IMR-90 (cell line): ENCODE measurements at regions not wholly inside any gene's neighbourhood (a gene's known extent, or its start where the extent isn't known, plus 50 kb on each side); places are given as distances from the start of the nearest gene placed in this dataset.

ENCODE experiments used
- ATAC-seq: fragments of 200-7000 bp; cut with Tn5 transposase; 2 replicates; pipeline ENCODE4 v1.9.1; 2020; ENCODE audit warnings: low read depth, mild to moderate bottlenecking, moderate library complexity
- BruUV-seq: library from RNA; stranded (reverse); fragments of 400-500 nt; replicated peaks from 2 replicates; lab custom pipeline; 2021; lab: Mats Ljungman, UMichigan
- CTCF ChIA-PET: fragments of 300-600 bp; formaldehyde crosslinking; extraction: SDS; loops from one replicate; lab custom pipeline; 2021; ENCODE audit warnings: antibody characterized with exemption; lab: Yijun Ruan, JAX
- POLR2A ChIA-PET: fragments of 300-600 bp; sonication (Branson Sonifier 250); formaldehyde crosslinking; loops from one replicate; lab custom pipeline; 2022; ENCODE audit warnings: antibody characterized with exemption; ENCODE audit not compliant: unreplicated experiment; lab: Charles Lee
- DNase-seq: peaks from one replicate; pipeline ENCODE4 v3.0.0; 2013
- H2AFZ ChIP-seq: replicated peaks from 2 replicates; pipeline ENCODE3; 2013; ENCODE audit warnings: low read length, mild to moderate bottlenecking; ENCODE audit not compliant: poor library complexity
- H2AK5ac ChIP-seq: 2 replicates; pipeline ENCODE4 v1.6.1; 2013; ENCODE audit warnings: low read depth, low read length, inconsistent platforms
- H2AK9ac ChIP-seq: replicated peaks from 2 replicates; pipeline ENCODE3; 2013; ENCODE audit warnings: mild to moderate bottlenecking, low read depth, low read length, moderate library complexity; ENCODE audit not compliant: poor library complexity
- H2BK120ac ChIP-seq: 2 replicates; pipeline ENCODE4 v1.6.1; 2013; ENCODE audit warnings: low read depth, low read length, inconsistent platforms
- H2BK15ac ChIP-seq: 3 replicates; pipeline ENCODE4 v1.6.1; 2013; ENCODE audit warnings: low read depth, low read length, inconsistent platforms
- H2BK20ac ChIP-seq: 2 replicates; pipeline ENCODE4 v1.6.1; 2013; ENCODE audit warnings: low read depth, mild to moderate bottlenecking, inconsistent platforms, low read length, moderate library complexity
- H2BK5ac ChIP-seq: 2 replicates; pipeline ENCODE4 v1.6.1; 2013; ENCODE audit warnings: mild to moderate bottlenecking, low read depth, low read length, inconsistent platforms; ENCODE audit not compliant: poor library complexity, severe bottlenecking
- H3K14ac ChIP-seq: replicated peaks from 2 replicates; pipeline ENCODE4 v1.6.1; 2013; ENCODE audit warnings: low read depth, low read length, inconsistent platforms
- H3K18ac ChIP-seq: 2 replicates; pipeline ENCODE4 v1.6.1; 2013; ENCODE audit warnings: low read depth, low read length, control low read depth
- H3K23ac ChIP-seq: 2 replicates; pipeline ENCODE4 v1.6.1; 2013; ENCODE audit warnings: low read depth, low read length, inconsistent platforms
- H3K27ac ChIP-seq: 2 replicates; pipeline ENCODE4 v1.5.1; 2013; ENCODE audit warnings: mild to moderate bottlenecking, control low read depth, low read length; ENCODE audit not compliant: insufficient read depth
- H3K27me3 ChIP-seq: 2 replicates; pipeline ENCODE4 v1.6.1; 2013; ENCODE audit warnings: low read length; ENCODE audit not compliant: control insufficient read depth, insufficient read depth
- H3K36me3 ChIP-seq: 2 replicates; pipeline ENCODE4 v1.6.1; 2013; ENCODE audit warnings: low read length, mixed read lengths; ENCODE audit not compliant: control insufficient read depth, insufficient read depth
- H3K4ac ChIP-seq: 2 replicates; pipeline ENCODE4 v1.6.1; 2013; ENCODE audit warnings: low read depth, low read length, inconsistent platforms
- H3K4me1 ChIP-seq: 2 replicates; pipeline ENCODE4 v1.6.1; 2013; ENCODE audit warnings: low read length, mixed read lengths; ENCODE audit not compliant: control insufficient read depth, insufficient read depth
- H3K4me2 ChIP-seq: 2 replicates; pipeline ENCODE4 v1.6.1; 2013; ENCODE audit warnings: low read depth, mild to moderate bottlenecking, control low read depth, low read length, moderate library complexity
- H3K4me3 ChIP-seq: 2 replicates; pipeline ENCODE4 v1.5.1; 2013; ENCODE audit warnings: low read depth, mild to moderate bottlenecking, control low read depth, low read length, moderate library complexity; ENCODE audit not compliant: insufficient read depth
- H3K56ac ChIP-seq: 2 replicates; pipeline ENCODE4 v1.6.1; 2013; ENCODE audit warnings: low read length, inconsistent platforms; ENCODE audit not compliant: insufficient read depth; ENCODE audit errors: extremely low read depth
- H3K79me1 ChIP-seq, 2 experiments: 2 replicates each; pipeline ENCODE4 v1.6.1; 2013; ENCODE audit warnings: low read length in 2 of 2, inconsistent platforms in 1 of 2, low read depth in 1 of 2
- H3K9ac ChIP-seq: 2 replicates; pipeline ENCODE4 v1.6.1; 2013; ENCODE audit warnings: low read depth, low read length, control low read depth
- H3K9me1 ChIP-seq: 2 replicates; pipeline ENCODE4 v1.6.1; 2013; ENCODE audit warnings: low read length, inconsistent platforms; ENCODE audit not compliant: insufficient read depth
- H3K9me3 ChIP-seq: 2 replicates; pipeline ENCODE4 v1.6.1; 2013; ENCODE audit warnings: low read length; ENCODE audit not compliant: control insufficient read depth, insufficient read depth
- H4K20me1 ChIP-seq: 2 replicates; pipeline ENCODE4 v1.6.1; 2013; ENCODE audit warnings: low read length, inconsistent platforms; ENCODE audit not compliant: insufficient read depth
- H4K5ac ChIP-seq: 2 replicates; pipeline ENCODE4 v1.6.1; 2013; ENCODE audit warnings: mild to moderate bottlenecking, low read depth, low read length, control low read depth
- H4K8ac ChIP-seq, 2 experiments: 2 replicates each; pipeline ENCODE4 v1.6.1; 2013; ENCODE audit warnings: low read depth in 2 of 2, low read length in 2 of 2, control low read depth in 1 of 2, inconsistent platforms in 1 of 2
- H4K91ac ChIP-seq: 2 replicates; pipeline ENCODE4 v1.6.1; 2013; ENCODE audit warnings: low read depth, low read length, inconsistent platforms; ENCODE audit not compliant: insufficient read depth
- CHD1 ChIP-seq: IDR thresholded peaks from 2 replicates; pipeline ENCODE4 v1.6.1; 2012; ENCODE audit warnings: low read depth, low read length, improper control_type of control experiment
- MAFK ChIP-seq: IDR thresholded peaks from 2 replicates; pipeline ENCODE4 v1.6.1; 2012; ENCODE audit warnings: low read depth, low read length, improper control_type of control experiment
- MXI1 ChIP-seq: IDR thresholded peaks from 2 replicates; pipeline ENCODE4 v1.6.1; 2012; ENCODE audit warnings: low read depth, mild to moderate bottlenecking, low read length, moderate library complexity, borderline replicate concordance
- RFX5 ChIP-seq: IDR thresholded peaks from 2 replicates; pipeline ENCODE4 v1.8.0; 2012; ENCODE audit warnings: low read depth, mild to moderate bottlenecking, low read length, moderate library complexity
- SMC3 ChIP-seq: fragments of 150-350 bp; IDR thresholded peaks from 2 replicates; pipeline ENCODE4 v1.6.1; 2016; ENCODE audit warnings: low read depth, mild to moderate bottlenecking, antibody characterized with exemption, low read length, moderate library complexity
- WGBS, 2 experiments: methylation state at CpG; one replicate each; pipeline versions ENCODE4 v1.1.5 to v1.1.7; 2013; ENCODE audit warnings: missing lambda C conversion rate in 2 of 2; ENCODE audit not compliant: insufficient read length in 1 of 2; ENCODE audit errors: extremely low coverage in 2 of 2; 5-methylcytosine and 5-hydroxymethylcytosine counted together
- dilution Hi-C: fragments of 300-500 bp; cut with HindIII; formaldehyde crosslinking; loops from one replicate; pipeline ENCODE4 v1.14.3; 2018; ENCODE audit warnings: low sequenced_read_pairs; ENCODE audit not compliant: unreplicated experiment
- in situ Hi-C: fragments of 300-500 bp; cut with MboI; formaldehyde crosslinking; loops from 3 replicates; pipeline ENCODE4 v1.14.3; 2019; ENCODE audit warnings: low sequenced_read_pairs, inconsistent platforms, mixed read lengths
- intact Hi-C: fragments of 100-400 bp; cut with micrococcal nuclease; formaldehyde crosslinking; loops from 2 replicates; pipeline ENCODE4 v1.10.0; 2022
- TF ChIP-seq, protein P1 (sequence below): conservative IDR thresholded peaks from 2 replicates; pipeline ENCODE4 v1.5.1; 2012; ENCODE audit warnings: mild to moderate bottlenecking, low read depth, low read length, improper control_type of control experiment

DNA sequence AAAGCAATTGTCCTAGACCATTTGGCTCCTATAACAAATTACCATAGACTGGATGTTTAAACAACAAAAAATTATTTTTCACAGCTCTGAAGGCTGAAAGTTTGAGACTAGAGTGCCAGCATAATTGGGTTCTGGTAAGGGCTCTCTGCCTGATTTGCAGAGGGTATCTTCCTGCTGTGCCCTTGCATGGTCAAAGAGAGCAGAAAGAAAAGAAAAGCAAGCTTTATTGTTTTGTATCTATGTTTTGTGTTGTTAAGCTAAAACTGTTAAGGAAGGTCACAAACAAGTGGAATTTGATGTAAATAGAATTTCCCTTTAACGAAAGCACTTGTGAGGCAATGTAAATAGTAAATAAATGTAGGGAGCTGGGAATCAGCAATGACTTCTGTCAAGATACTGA lies 1031.0 kb upstream of the ATXN7L3B start:
- dilution Hi-C loops = no loop called here
- Histone ChIP-seq H3K4me3 (no peak overlapping the region), H3K27me3 (no peaks in the 10 kb centered on the region), H2BK120ac (no peak overlapping the region), H3K4ac (no peak overlapping the region), H3K27ac (no peak overlapping the region), H3K9me1 (no peaks in the 10 kb centered on the region), H2BK5ac (no peak overlapping the region), H2AFZ (no peak overlapping the region), H3K79me1 (no peaks in the 10 kb centered on the region), H3K23ac (no peak overlapping the region), H2AK5ac (no peak overlapping the region), H3K18ac (no peak overlapping the region), H4K91ac (no peak overlapping the region), H4K8ac (no peak overlapping the region), H3K14ac (no peak overlapping the region), H2BK20ac (no peak overlapping the region), H3K56ac (no peak overlapping the region), H4K5ac (no peak overlapping the region), H4K20me1 (no peaks in the 10 kb centered on the region), H3K4me1 (no peaks in the 10 kb centered on the region), H2BK15ac (no peak overlapping the region), H3K4me2 (no peak overlapping the region), H2AK9ac (no peak overlapping the region), H3K9ac (no peak overlapping the region), H3K9me3 (peaks cover 6% of the 10 kb centered on the region), H3K36me3 (no peaks in the 10 kb centered on the region)
- no TSS peak for BruUV-seq
- POLR2A ChIA-PET = no interaction called here
- intact Hi-C loops = no loop called here
- WGBS, 2 experiments = no CpG with 5 or more reads among the region's 1 CpG
- CTCF ChIA-PET = no interaction called here
- in situ Hi-C loops = no loop called here
- TF ChIP-seq CHD1 = no peak
- TF ChIP-seq MAFK = no peak
- TF ChIP-seq RFX5 = no peak
- TF ChIP-seq SMC3 = no peak
- TF ChIP-seq, protein P1, sequence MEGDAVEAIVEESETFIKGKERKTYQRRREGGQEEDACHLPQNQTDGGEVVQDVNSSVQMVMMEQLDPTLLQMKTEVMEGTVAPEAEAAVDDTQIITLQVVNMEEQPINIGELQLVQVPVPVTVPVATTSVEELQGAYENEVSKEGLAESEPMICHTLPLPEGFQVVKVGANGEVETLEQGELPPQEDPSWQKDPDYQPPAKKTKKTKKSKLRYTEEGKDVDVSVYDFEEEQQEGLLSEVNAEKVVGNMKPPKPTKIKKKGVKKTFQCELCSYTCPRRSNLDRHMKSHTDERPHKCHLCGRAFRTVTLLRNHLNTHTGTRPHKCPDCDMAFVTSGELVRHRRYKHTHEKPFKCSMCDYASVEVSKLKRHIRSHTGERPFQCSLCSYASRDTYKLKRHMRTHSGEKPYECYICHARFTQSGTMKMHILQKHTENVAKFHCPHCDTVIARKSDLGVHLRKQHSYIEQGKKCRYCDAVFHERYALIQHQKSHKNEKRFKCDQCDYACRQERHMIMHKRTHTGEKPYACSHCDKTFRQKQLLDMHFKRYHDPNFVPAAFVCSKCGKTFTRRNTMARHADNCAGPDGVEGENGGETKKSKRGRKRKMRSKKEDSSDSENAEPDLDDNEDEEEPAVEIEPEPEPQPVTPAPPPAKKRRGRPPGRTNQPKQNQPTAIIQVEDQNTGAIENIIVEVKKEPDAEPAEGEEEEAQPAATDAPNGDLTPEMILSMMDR = no peak
- no peak for TF ChIP-seq MXI1
- ATAC-seq = no peak
- no peak for DNase-seq
